LNCaP clone FGC (cell line): ENCODE measurements at regions not wholly inside any gene's neighbourhood (a gene's known extent, or its start where the extent isn't known, plus 50 kb on each side); places are given as distances from the start of the nearest gene placed in this dataset.

Experiments
- DNase-seq: peaks from one replicate; pipeline ENCODE4 v3.0.0-alpha.2; 2011; ENCODE audit warnings: low read depth
- H3K4me3 ChIP-seq: 2 replicates; pipeline ENCODE4 v1.5.1; 2011; ENCODE audit warnings: mild to moderate bottlenecking, low read depth, low read length, control low read depth
- CTCF ChIP-seq: IDR thresholded peaks from 2 replicates; pipeline ENCODE4 v1.5.1; 2012; ENCODE audit warnings: mild to moderate bottlenecking; ENCODE audit not compliant: control insufficient read depth, insufficient read depth; ENCODE audit errors: extremely low read depth

GRCh38 chr10:113445736-113446135, 107.1 kb upstream of the HABP2 start:
- DNase-seq = no peak
- no peak overlapping the region for H3K4me3 ChIP-seq
- no peak for TF ChIP-seq CTCF

GRCh38 chr10:113446739-113447138, 106.1 kb upstream of the HABP2 start:
- H3K4me3 ChIP-seq = no peak overlapping the region
- no peak for DNase-seq
- no peak for TF ChIP-seq CTCF

GRCh38 chr10:113447278-113447677, 105.6 kb upstream of the HABP2 start:
- no peak for TF ChIP-seq CTCF
- H3K4me3 ChIP-seq = no peak overlapping the region
- no peak for DNase-seq

GRCh38 chr10:113449006-113449695, 103.7 kb upstream of the HABP2 start:
- no peak overlapping the region for H3K4me3 ChIP-seq
- no peak for DNase-seq
- TF ChIP-seq CTCF = no peak

- H3K4me3 ChIP-seq = no peak overlapping the region
- TF ChIP-seq CTCF = no peak
- DNase-seq = no peak
Observed at GRCh38 chr10:113450046-113450804, 102.6 kb upstream of the HABP2 start.

- no peak for TF ChIP-seq CTCF
- no peak for DNase-seq
- H3K4me3 ChIP-seq = no peak overlapping the region
Observed at GRCh38 chr10:113450906-113451305, 101.9 kb upstream of the HABP2 start.
